GM23338 (cell line): ENCODE measurements at regions not wholly inside any gene's neighbourhood (a gene's known extent, or its start where the extent isn't known, plus 50 kb on each side); places are given as distances from the start of the nearest gene placed in this dataset.

ENCODE experiments used
- ATAC-seq: fragments of 200-7000 bp; cut with Tn5 transposase; 3 replicates; pipeline ENCODE4 v1.9.1; 2020
- DNase-seq: peaks from one replicate; pipeline ENCODE4 v3.0.0-alpha.2; 2015; ENCODE audit warnings: low spot score
- H2AFZ ChIP-seq: fragments of 200-600 bp; sonication (generic); 2 replicates; pipeline ENCODE4 v1.8.0; 2016; ENCODE audit warnings: antibody characterized with exemption, mild to moderate bottlenecking, moderate library complexity
- H3F3A ChIP-seq: fragments of 200-600 bp; sonication (generic); replicated peaks from 2 replicates; pipeline ENCODE4 v1.8.0; 2017; ENCODE audit warnings: antibody characterized with exemption, mixed run types, low read depth
- H3K27ac ChIP-seq: fragments of 200-600 bp; sonication (generic); 2 replicates; pipeline ENCODE4 v1.6.1; 2016; ENCODE audit warnings: low read depth
- H3K27me3 ChIP-seq: fragments of 200-600 bp; sonication (generic); 2 replicates; pipeline ENCODE4 v1.8.0; 2016; ENCODE audit warnings: mild to moderate bottlenecking, mixed run types, moderate library complexity; ENCODE audit not compliant: insufficient read depth
- H3K36me3 ChIP-seq: fragments of 200-600 bp; sonication (generic); 2 replicates; pipeline ENCODE4 v1.8.0; 2016; ENCODE audit warnings: mild to moderate bottlenecking; ENCODE audit not compliant: insufficient read depth
- H3K4me1 ChIP-seq: fragments of 200-600 bp; sonication (generic); 2 replicates; pipeline ENCODE4 v1.8.0; 2016; ENCODE audit warnings: mild to moderate bottlenecking, moderate library complexity; ENCODE audit not compliant: insufficient read depth
- H3K4me2 ChIP-seq: fragments of 200-600 bp; sonication (generic); 2 replicates; pipeline ENCODE4 v1.7.1; 2017; ENCODE audit warnings: mixed run types
- H3K4me3 ChIP-seq: fragments of 200-600 bp; sonication (generic); 2 replicates; pipeline ENCODE4 v1.6.1; 2016; ENCODE audit warnings: mixed run types
- H3K79me2 ChIP-seq: fragments of 200-600 bp; sonication (generic); replicated peaks from 2 replicates; pipeline ENCODE4 v1.8.0; 2017; ENCODE audit warnings: mild to moderate bottlenecking; ENCODE audit not compliant: insufficient read depth
- H3K9me2 ChIP-seq: fragments of 200-600 bp; sonication (generic); 2 replicates; pipeline ENCODE4 v1.8.0; 2017; ENCODE audit not compliant: insufficient read depth
- H4K20me1 ChIP-seq: fragments of 200-600 bp; sonication (generic); replicated peaks from 2 replicates; pipeline ENCODE4 v1.8.0; 2017; ENCODE audit warnings: mild to moderate bottlenecking; ENCODE audit not compliant: insufficient read depth
- H3K27ac Mint-ChIP-seq: 2 replicates; pipeline ENCODE4 v1.8.0; 2020; ENCODE audit warnings: inconsistent platforms, mild to moderate bottlenecking, moderate library complexity, mixed read lengths
- H3K27me3 Mint-ChIP-seq: 3 replicates; pipeline ENCODE4 v1.8.0; 2022; ENCODE audit warnings: low read depth, mild to moderate bottlenecking, moderate library complexity, mixed read lengths, inconsistent platforms; ENCODE audit not compliant: insufficient read depth, poor library complexity
- H3K36me3 Mint-ChIP-seq: 3 replicates; pipeline ENCODE4 v1.8.0; 2021; ENCODE audit warnings: low read depth, mild to moderate bottlenecking, inconsistent platforms, moderate library complexity, mixed read lengths
- H3K4me1 Mint-ChIP-seq: 3 replicates; pipeline ENCODE4 v1.8.0; 2020; ENCODE audit warnings: mild to moderate bottlenecking, inconsistent platforms, mixed read lengths
- H3K4me3 Mint-ChIP-seq: 3 replicates; pipeline ENCODE4 v1.8.0; 2021; ENCODE audit warnings: moderate library complexity, mild to moderate bottlenecking, inconsistent platforms, mixed read lengths
- H3K9me3 Mint-ChIP-seq: 3 replicates; pipeline ENCODE4 v1.8.0; 2020; ENCODE audit warnings: moderate library complexity, mild to moderate bottlenecking, inconsistent platforms, mixed read lengths
- CREB1 ChIP-seq: fragments of 250-450 bp; sonication (Bioruptor Pico); IDR thresholded peaks from 2 replicates; pipeline ENCODE4 v1.5.0; 2020; ENCODE audit warnings: low read depth, mild to moderate bottlenecking, moderate library complexity
- CTCF ChIP-seq, 2 experiments: fragments of 200-600 bp in 1 of 2; sonication (generic) in 1 of 2; conservative IDR thresholded peaks; 2 replicates each; pipeline versions ENCODE4 v1.5.1 to v1.6.1; 2016 to 2017; ENCODE audit warnings: antibody characterized with exemption in 2 of 2, low read depth in 2 of 2, mild to moderate bottlenecking in 2 of 2, moderate library complexity in 1 of 2
- ETS1 ChIP-seq: IDR thresholded peaks from 2 replicates; pipeline ENCODE4 v1.6.1; 2016; ENCODE audit warnings: antibody characterized with exemption
- EZH2 ChIP-seq: fragments of 200-600 bp; sonication (generic); IDR thresholded peaks from one replicate; pipeline ENCODE4 v1.8.0; 2017; ENCODE audit warnings: antibody characterized with exemption, mild to moderate bottlenecking, low read depth; ENCODE audit not compliant: unreplicated experiment
- EZH2phosphoT487 ChIP-seq: fragments of 200-600 bp; sonication (generic); IDR thresholded peaks from one replicate; pipeline ENCODE4 v1.8.1; 2018; ENCODE audit warnings: antibody characterized with exemption; ENCODE audit not compliant: unreplicated experiment
- JUNB ChIP-seq: IDR thresholded peaks from one replicate; pipeline ENCODE4 v1.6.1; 2016; ENCODE audit warnings: antibody characterized with exemption; ENCODE audit not compliant: unreplicated experiment
- NANOG ChIP-seq: IDR thresholded peaks from 2 replicates; pipeline ENCODE4 v1.6.1; 2016; ENCODE audit warnings: antibody characterized with exemption, borderline replicate concordance
- POLR2AphosphoS5 ChIP-seq: IDR thresholded peaks from 2 replicates; pipeline ENCODE4 v1.6.1; 2016; ENCODE audit warnings: antibody characterized with exemption, low read depth
- STAT1 ChIP-seq: IDR thresholded peaks from one replicate; pipeline ENCODE4 v1.6.1; 2016; ENCODE audit warnings: antibody characterized with exemption; ENCODE audit not compliant: unreplicated experiment
- ZNF114 ChIP-seq: fragments of 250-450 bp; sonication (Bioruptor Pico); IDR thresholded peaks from 2 replicates; pipeline ENCODE4 v1.5.0; 2020; ENCODE audit warnings: mild to moderate bottlenecking, moderate library complexity
- ZNF331 ChIP-seq: fragments of 250-450 bp; sonication (Bioruptor Pico); IDR thresholded peaks from 2 replicates; pipeline ENCODE4 v1.5.0; 2020; ENCODE audit warnings: low read depth, mild to moderate bottlenecking, moderate library complexity
- TF ChIP-seq, protein P1 (sequence below): IDR thresholded peaks from one replicate; pipeline ENCODE4 v1.6.1; 2018; ENCODE audit warnings: antibody characterized with exemption; ENCODE audit not compliant: unreplicated experiment
- TF ChIP-seq, protein P2 (sequence below): fragments of 250-450 bp; sonication (Bioruptor Pico); IDR thresholded peaks from 2 replicates; pipeline ENCODE4 v1.5.0; 2020; ENCODE audit warnings: mild to moderate bottlenecking, moderate library complexity

DNA sequence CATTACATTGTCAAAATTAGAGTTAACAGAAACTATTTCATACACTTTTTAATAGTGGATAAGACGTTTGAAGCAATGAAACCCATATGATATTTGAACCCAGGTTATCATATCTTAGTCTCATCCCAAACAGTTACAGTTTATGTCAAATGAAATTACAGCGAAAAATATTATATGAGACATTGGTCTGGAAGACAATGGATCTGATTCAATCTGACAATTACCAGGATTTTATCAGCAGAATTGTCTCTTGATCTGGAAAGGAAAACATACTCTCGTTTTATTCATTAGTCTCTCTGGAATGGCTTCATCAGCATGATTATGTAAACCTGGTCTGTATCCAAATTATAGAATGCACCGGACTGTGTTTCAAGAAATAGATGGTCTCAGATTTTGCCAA is 818.6 kb downstream of the NCAM2 start:
- 0 out of 2 replicates have a peak, but pooled peaks cover 3% of the 10 kb centered on the region for H3K9me2 ChIP-seq
- H3K36me3 Mint-ChIP-seq, result no peaks in the 10 kb centered on the region
- H3K79me2 ChIP-seq, result no peaks in the 10 kb centered on the region
- no peaks in the 10 kb centered on the region; the same call in 2 of the 3 replicates for H3K9me3 Mint-ChIP-seq
- DNase-seq (no peak), ATAC-seq (no peak)
- H3F3A ChIP-seq, result no peaks in the 10 kb centered on the region
- no peak overlapping the region for H3K27ac Mint-ChIP-seq
- no peaks in the 10 kb centered on the region for H4K20me1 ChIP-seq
- H3K4me2 ChIP-seq, result no peak overlapping the region
- H3K27me3 ChIP-seq, result no peaks in the 10 kb centered on the region
- no peaks in the 10 kb centered on the region for H3K4me1 ChIP-seq
- no peak overlapping the region for H2AFZ ChIP-seq
- no peak overlapping the region for H3K27ac ChIP-seq
- no peaks in the 10 kb centered on the region for H3K36me3 ChIP-seq
- H3K4me1 Mint-ChIP-seq, result no peaks in the 10 kb centered on the region
- H3K4me3 ChIP-seq, result no peak overlapping the region
- TF ChIP-seq ZNF114 (CRISPR knock-in tag), result no peak
- no peak for TF ChIP-seq ZNF331
- TF ChIP-seq EZH2phosphoT487, result no peak
- no peak for TF ChIP-seq NANOG
- TF ChIP-seq CTCF (conservative IDR thresholded peaks at IDR 0.05; ENCODE audit: low read depth in 2 of 2), result no peak
- TF ChIP-seq JUNB, result no peak
- TF ChIP-seq CREB1 (CRISPR knock-in tag), result no peak
- no peak for TF ChIP-seq STAT1
- no peak for TF ChIP-seq ETS1
- TF ChIP-seq, protein P1, sequence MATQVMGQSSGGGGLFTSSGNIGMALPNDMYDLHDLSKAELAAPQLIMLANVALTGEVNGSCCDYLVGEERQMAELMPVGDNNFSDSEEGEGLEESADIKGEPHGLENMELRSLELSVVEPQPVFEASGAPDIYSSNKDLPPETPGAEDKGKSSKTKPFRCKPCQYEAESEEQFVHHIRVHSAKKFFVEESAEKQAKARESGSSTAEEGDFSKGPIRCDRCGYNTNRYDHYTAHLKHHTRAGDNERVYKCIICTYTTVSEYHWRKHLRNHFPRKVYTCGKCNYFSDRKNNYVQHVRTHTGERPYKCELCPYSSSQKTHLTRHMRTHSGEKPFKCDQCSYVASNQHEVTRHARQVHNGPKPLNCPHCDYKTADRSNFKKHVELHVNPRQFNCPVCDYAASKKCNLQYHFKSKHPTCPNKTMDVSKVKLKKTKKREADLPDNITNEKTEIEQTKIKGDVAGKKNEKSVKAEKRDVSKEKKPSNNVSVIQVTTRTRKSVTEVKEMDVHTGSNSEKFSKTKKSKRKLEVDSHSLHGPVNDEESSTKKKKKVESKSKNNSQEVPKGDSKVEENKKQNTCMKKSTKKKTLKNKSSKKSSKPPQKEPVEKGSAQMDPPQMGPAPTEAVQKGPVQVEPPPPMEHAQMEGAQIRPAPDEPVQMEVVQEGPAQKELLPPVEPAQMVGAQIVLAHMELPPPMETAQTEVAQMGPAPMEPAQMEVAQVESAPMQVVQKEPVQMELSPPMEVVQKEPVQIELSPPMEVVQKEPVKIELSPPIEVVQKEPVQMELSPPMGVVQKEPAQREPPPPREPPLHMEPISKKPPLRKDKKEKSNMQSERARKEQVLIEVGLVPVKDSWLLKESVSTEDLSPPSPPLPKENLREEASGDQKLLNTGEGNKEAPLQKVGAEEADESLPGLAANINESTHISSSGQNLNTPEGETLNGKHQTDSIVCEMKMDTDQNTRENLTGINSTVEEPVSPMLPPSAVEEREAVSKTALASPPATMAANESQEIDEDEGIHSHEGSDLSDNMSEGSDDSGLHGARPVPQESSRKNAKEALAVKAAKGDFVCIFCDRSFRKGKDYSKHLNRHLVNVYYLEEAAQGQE, result no peak
- TF ChIP-seq, protein P2, sequence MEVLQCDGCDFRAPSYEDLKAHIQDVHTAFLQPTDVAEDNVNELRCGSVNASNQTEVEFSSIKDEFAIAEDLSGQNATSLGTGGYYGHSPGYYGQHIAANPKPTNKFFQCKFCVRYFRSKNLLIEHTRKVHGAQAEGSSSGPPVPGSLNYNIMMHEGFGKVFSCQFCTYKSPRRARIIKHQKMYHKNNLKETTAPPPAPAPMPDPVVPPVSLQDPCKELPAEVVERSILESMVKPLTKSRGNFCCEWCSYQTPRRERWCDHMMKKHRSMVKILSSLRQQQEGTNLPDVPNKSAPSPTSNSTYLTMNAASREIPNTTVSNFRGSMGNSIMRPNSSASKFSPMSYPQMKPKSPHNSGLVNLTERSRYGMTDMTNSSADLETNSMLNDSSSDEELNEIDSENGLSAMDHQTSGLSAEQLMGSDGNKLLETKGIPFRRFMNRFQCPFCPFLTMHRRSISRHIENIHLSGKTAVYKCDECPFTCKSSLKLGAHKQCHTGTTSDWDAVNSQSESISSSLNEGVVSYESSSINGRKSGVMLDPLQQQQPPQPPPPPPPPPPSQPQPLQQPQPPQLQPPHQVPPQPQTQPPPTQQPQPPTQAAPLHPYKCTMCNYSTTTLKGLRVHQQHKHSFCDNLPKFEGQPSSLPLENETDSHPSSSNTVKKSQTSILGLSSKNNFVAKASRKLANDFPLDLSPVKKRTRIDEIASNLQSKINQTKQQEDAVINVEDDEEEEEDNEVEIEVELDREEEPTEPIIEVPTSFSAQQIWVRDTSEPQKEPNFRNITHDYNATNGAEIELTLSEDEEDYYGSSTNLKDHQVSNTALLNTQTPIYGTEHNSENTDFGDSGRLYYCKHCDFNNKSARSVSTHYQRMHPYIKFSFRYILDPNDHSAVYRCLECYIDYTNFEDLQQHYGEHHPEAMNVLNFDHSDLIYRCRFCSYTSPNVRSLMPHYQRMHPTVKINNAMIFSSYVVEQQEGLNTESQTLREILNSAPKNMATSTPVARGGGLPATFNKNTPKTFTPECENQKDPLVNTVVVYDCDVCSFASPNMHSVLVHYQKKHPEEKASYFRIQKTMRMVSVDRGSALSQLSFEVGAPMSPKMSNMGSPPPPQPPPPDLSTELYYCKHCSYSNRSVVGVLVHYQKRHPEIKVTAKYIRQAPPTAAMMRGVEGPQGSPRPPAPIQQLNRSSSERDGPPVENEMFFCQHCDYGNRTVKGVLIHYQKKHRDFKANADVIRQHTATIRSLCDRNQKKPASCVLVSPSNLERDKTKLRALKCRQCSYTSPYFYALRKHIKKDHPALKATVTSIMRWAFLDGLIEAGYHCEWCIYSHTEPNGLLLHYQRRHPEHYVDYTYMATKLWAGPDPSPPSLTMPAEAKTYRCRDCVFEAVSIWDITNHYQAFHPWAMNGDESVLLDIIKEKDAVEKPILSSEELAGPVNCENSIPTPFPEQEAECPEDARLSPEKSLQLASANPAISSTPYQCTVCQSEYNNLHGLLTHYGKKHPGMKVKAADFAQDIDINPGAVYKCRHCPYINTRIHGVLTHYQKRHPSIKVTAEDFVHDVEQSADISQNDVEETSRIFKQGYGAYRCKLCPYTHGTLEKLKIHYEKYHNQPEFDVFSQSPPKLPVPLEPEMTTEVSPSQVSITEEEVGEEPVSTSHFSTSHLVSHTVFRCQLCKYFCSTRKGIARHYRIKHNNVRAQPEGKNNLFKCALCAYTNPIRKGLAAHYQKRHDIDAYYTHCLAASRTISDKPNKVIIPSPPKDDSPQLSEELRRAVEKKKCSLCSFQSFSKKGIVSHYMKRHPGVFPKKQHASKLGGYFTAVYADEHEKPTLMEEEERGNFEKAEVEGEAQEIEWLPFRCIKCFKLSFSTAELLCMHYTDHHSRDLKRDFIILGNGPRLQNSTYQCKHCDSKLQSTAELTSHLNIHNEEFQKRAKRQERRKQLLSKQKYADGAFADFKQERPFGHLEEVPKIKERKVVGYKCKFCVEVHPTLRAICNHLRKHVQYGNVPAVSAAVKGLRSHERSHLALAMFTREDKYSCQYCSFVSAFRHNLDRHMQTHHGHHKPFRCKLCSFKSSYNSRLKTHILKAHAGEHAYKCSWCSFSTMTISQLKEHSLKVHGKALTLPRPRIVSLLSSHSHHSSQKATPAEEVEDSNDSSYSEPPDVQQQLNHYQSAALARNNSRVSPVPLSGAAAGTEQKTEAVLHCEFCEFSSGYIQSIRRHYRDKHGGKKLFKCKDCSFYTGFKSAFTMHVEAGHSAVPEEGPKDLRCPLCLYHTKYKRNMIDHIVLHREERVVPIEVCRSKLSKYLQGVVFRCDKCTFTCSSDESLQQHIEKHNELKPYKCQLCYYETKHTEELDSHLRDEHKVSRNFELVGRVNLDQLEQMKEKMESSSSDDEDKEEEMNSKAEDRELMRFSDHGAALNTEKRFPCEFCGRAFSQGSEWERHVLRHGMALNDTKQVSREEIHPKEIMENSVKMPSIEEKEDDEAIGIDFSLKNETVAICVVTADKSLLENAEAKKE (CRISPR knock-in tag), result no peak
- TF ChIP-seq POLR2AphosphoS5, result no peak
- TF ChIP-seq EZH2, result no peak
- H3K27me3 Mint-ChIP-seq, result no peaks in the 10 kb centered on the region
- H3K4me3 Mint-ChIP-seq, result no peak overlapping the region
